GM19468 (cell line): ENCODE measurements at regions not wholly inside any gene's neighbourhood (a gene's known extent, or its start where the extent isn't known, plus 50 kb on each side); places are given as distances from the start of the nearest gene placed in this dataset.

ENCODE experiments used
- ATAC-seq: cut with Tn5 transposase; IDR thresholded peaks from one replicate; pipeline ENCODE4 v1.9.1; 2021; ENCODE audit warnings: mild to moderate bottlenecking, moderate library complexity, moderate number of reproducible peaks; ENCODE audit not compliant: unreplicated experiment; ENCODE audit errors: extremely low read depth

- ATAC-seq: no peak
These were observed 188.5 kb upstream of the KLF14 start for GRCh38 chr7:130922206-130923112.

GRCh38 chr7:130923365-130923764, 189.4 kb upstream of the KLF14 start:
- no peak for ATAC-seq

GRCh38 chr7:130923930-130924329, 189.9 kb upstream of the KLF14 start:
- no peak for ATAC-seq

GRCh38 chr7:130925136-130925794, 191.3 kb upstream of the KLF14 start:
- no peak for ATAC-seq

GRCh38 chr7:130926001-130926691, 192.1 kb upstream of the KLF14 start:
- ATAC-seq: no peak

- ATAC-seq: no peak
These were observed 193.1 kb upstream of the KLF14 start for GRCh38 chr7:130927062-130927461.

- no peak for ATAC-seq
These were observed 193.6 kb upstream of the KLF14 start for GRCh38 chr7:130927564-130927963.

GRCh38 chr7:130929896-130930659, 196.1 kb upstream of the KLF14 start:
- ATAC-seq: no peak

- no peak for ATAC-seq
These were observed 196.7 kb upstream of the KLF14 start for GRCh38 chr7:130930681-130931080.

GRCh38 chr7:130931423-130931822, 197.4 kb upstream of the KLF14 start:
- ATAC-seq: no peak

GRCh38 chr7:130932088-130932487, 198.1 kb upstream of the KLF14 start:
- no peak for ATAC-seq

- no peak for ATAC-seq
These were observed 198.8 kb upstream of the KLF14 start for GRCh38 chr7:130932667-130933432.

GRCh38 chr7:130933919-130934318, 199.9 kb upstream of the KLF14 start:
- ATAC-seq: no peak

GRCh38 chr7:130935564-130936157, 201.7 kb upstream of the KLF14 start:
- no peak for ATAC-seq

GRCh38 chr7:130936202-130936931, 202.4 kb upstream of the KLF14 start:
- no peak for ATAC-seq

- ATAC-seq: no peak
These were observed 203.0 kb upstream of the KLF14 start for GRCh38 chr7:130937016-130937415.

- ATAC-seq: no peak
These were observed 203.8 kb upstream of the KLF14 start for GRCh38 chr7:130937830-130938229.

GRCh38 chr7:130938661-130939060, 204.7 kb upstream of the KLF14 start:
- ATAC-seq: no peak
